SK-N-SH treated with all-trans-retinoic acid at 6 μM for 48 hours (cell line): ENCODE measurements at regions not wholly inside any gene's neighbourhood (a gene's known extent, or its start where the extent isn't known, plus 50 kb on each side); places are given as distances from the start of the nearest gene placed in this dataset.
A peak's percentile ranks its signal among the peaks of the same experiment; 100 is the strongest.

ENCODE experiments used
- ATAC-seq: fragments of 200-7000 bp; cut with Tn5 transposase; 3 replicates; pipeline ENCODE4 v1.9.1; 2020; ENCODE audit warnings: mild to moderate bottlenecking, moderate library complexity
- ARNTL ChIP-seq: fragments of 450-650 bp; formaldehyde crosslinking; IDR thresholded peaks from 2 replicates; pipeline ENCODE4 v1.5.0; 2020; ENCODE audit warnings: low read depth, mild to moderate bottlenecking, moderate library complexity, borderline replicate concordance
- BACH2 ChIP-seq: fragments of 250-450 bp; sonication (Bioruptor Pico); IDR thresholded peaks from 2 replicates; pipeline ENCODE4 v1.9.0; 2021; ENCODE audit warnings: mild to moderate bottlenecking, borderline replicate concordance
- CREB5 ChIP-seq: fragments of 250-450 bp; sonication (Bioruptor Pico); IDR thresholded peaks from 2 replicates; pipeline ENCODE4 v1.5.1; 2020; ENCODE audit warnings: low read depth, mild to moderate bottlenecking, moderate library complexity
- CSDC2 ChIP-seq: fragments of 250-450 bp; sonication (Bioruptor Pico); IDR thresholded peaks from 2 replicates; pipeline ENCODE4 v1.5.0; 2020; ENCODE audit warnings: mild to moderate bottlenecking, moderate library complexity
- ESRRG ChIP-seq: fragments of 250-450 bp; sonication (Bioruptor Pico); IDR thresholded peaks from 2 replicates; pipeline ENCODE4 v1.6.1; 2021; ENCODE audit warnings: mild to moderate bottlenecking
- GLIS3 ChIP-seq: fragments of 250-450 bp; sonication (Bioruptor Pico); IDR thresholded peaks from 2 replicates; pipeline ENCODE4 v1.5.0; 2020; ENCODE audit warnings: mild to moderate bottlenecking, moderate library complexity
- ISL1 ChIP-seq: fragments of 250-450 bp; sonication (Bioruptor Pico); IDR thresholded peaks from 2 replicates; pipeline ENCODE4 v2.1.2; 2022; ENCODE audit warnings: mild to moderate bottlenecking, moderate library complexity
- OSR1 ChIP-seq: fragments of 250-450 bp; sonication (Bioruptor Pico); IDR thresholded peaks from 2 replicates; pipeline ENCODE4 v1.8.0; 2022; ENCODE audit warnings: moderate library complexity, mild to moderate bottlenecking, inconsistent platforms
- PPARA ChIP-seq: fragments of 250-450 bp; sonication (Bioruptor Pico); IDR thresholded peaks from 2 replicates; pipeline ENCODE4 v1.5.0; 2020; ENCODE audit warnings: mild to moderate bottlenecking, borderline replicate concordance
- RARB ChIP-seq: fragments of 250-450 bp; sonication (Bioruptor Pico); IDR thresholded peaks from 2 replicates; pipeline ENCODE4 v1.8.0; 2021; ENCODE audit warnings: mild to moderate bottlenecking, moderate library complexity
- SNAI2 ChIP-seq: fragments of 250-450 bp; sonication (Bioruptor Pico); IDR thresholded peaks from 2 replicates; pipeline ENCODE4 v1.5.0; 2020; ENCODE audit warnings: mild to moderate bottlenecking, moderate library complexity
- TCF4 ChIP-seq: fragments of 250-450 bp; sonication (Bioruptor Pico); IDR thresholded peaks from 2 replicates; pipeline ENCODE4 v1.8.0; 2021; ENCODE audit warnings: mild to moderate bottlenecking, moderate library complexity, borderline replicate concordance
- TOX ChIP-seq: fragments of 250-450 bp; sonication (Bioruptor Pico); IDR thresholded peaks from 2 replicates; pipeline ENCODE4 v1.8.0; 2021; ENCODE audit warnings: mild to moderate bottlenecking, moderate library complexity, borderline replicate concordance
- ZC3H10 ChIP-seq: fragments of 250-450 bp; sonication (Bioruptor Pico); IDR thresholded peaks from 2 replicates; pipeline ENCODE4 v1.5.1; 2021; ENCODE audit warnings: mild to moderate bottlenecking, moderate library complexity
- ZFP3 ChIP-seq: fragments of 250-450 bp; sonication (Bioruptor Pico); IDR thresholded peaks from 2 replicates; pipeline ENCODE4 v1.5.0; 2020; ENCODE audit warnings: mild to moderate bottlenecking, moderate library complexity
- ZFP30 ChIP-seq: fragments of 450-650 bp; formaldehyde crosslinking; IDR thresholded peaks from 2 replicates; pipeline ENCODE4 v1.5.0; 2022; ENCODE audit warnings: mild to moderate bottlenecking, moderate library complexity
- ZNF565 ChIP-seq: fragments of 450-650 bp; formaldehyde crosslinking; conservative IDR thresholded peaks from 2 replicates; pipeline ENCODE4 v1.5.0; 2020; ENCODE audit warnings: low read depth, mild to moderate bottlenecking, moderate library complexity
- ZNF70 ChIP-seq: fragments of 450-650 bp; formaldehyde crosslinking; IDR thresholded peaks from 2 replicates; pipeline ENCODE4 v1.5.0; 2020; ENCODE audit warnings: mild to moderate bottlenecking, moderate library complexity
- ZNF8 ChIP-seq: fragments of 450-650 bp; formaldehyde crosslinking; IDR thresholded peaks from 2 replicates; pipeline ENCODE4 v1.5.0; 2020; ENCODE audit warnings: mild to moderate bottlenecking, moderate library complexity
- TF ChIP-seq, protein P1 (sequence below): fragments of 250-450 bp; sonication (Bioruptor Pico); IDR thresholded peaks from 2 replicates; pipeline ENCODE4 v1.8.0; 2021; ENCODE audit warnings: low read depth, mild to moderate bottlenecking, moderate library complexity, borderline replicate concordance
- TF ChIP-seq, protein P2 (sequence below): fragments of 250-450 bp; sonication (Bioruptor Pico); IDR thresholded peaks from 2 replicates; pipeline ENCODE4 v1.5.1; 2021; ENCODE audit warnings: mild to moderate bottlenecking, moderate library complexity
- TF ChIP-seq, protein P3 (sequence below): fragments of 250-450 bp; sonication (Bioruptor Pico); IDR thresholded peaks from 2 replicates; pipeline ENCODE4 v1.8.0; 2020; ENCODE audit warnings: mild to moderate bottlenecking, moderate library complexity, borderline replicate concordance
- TF ChIP-seq, protein P4 (sequence below): fragments of 250-450 bp; sonication (Bioruptor Pico); IDR thresholded peaks from 2 replicates; pipeline ENCODE4 v1.5.0; 2020; ENCODE audit warnings: mild to moderate bottlenecking, moderate library complexity

- TF ChIP-seq BACH2 (CRISPR knock-in tag) (no peak), ZFP3 (CRISPR knock-in tag) (no peak), RARB (CRISPR knock-in tag) (no peak), ISL1 (CRISPR knock-in tag) (no peak), ZNF8 (no peak), SNAI2 (CRISPR knock-in tag) (no peak), ZC3H10 (CRISPR knock-in tag) (no peak), TCF4 (no peak), ZFP30 (CRISPR knock-in tag) (no peak)
- TF ChIP-seq, protein P1, sequence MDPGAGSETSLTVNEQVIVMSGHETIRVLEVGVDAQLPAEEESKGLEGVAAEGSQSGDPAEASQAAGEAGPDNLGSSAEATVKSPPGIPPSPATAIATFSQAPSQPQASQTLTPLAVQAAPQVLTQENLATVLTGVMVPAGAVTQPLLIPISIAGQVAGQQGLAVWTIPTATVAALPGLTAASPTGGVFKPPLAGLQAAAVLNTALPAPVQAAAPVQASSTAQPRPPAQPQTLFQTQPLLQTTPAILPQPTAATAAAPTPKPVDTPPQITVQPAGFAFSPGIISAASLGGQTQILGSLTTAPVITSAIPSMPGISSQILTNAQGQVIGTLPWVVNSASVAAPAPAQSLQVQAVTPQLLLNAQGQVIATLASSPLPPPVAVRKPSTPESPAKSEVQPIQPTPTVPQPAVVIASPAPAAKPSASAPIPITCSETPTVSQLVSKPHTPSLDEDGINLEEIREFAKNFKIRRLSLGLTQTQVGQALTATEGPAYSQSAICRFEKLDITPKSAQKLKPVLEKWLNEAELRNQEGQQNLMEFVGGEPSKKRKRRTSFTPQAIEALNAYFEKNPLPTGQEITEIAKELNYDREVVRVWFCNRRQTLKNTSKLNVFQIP (CRISPR knock-in tag) = no peak
- no peak for ATAC-seq
Observed at GRCh38 chr9:25205285-25205684, 473.0 kb downstream of the TUSC1 start.

- no peak for ATAC-seq
- no peak for TF ChIP-seq PPARA
- TF ChIP-seq TOX = no peak
- no peak for TF ChIP-seq RARB (CRISPR knock-in tag)
- TF ChIP-seq, protein P2, sequence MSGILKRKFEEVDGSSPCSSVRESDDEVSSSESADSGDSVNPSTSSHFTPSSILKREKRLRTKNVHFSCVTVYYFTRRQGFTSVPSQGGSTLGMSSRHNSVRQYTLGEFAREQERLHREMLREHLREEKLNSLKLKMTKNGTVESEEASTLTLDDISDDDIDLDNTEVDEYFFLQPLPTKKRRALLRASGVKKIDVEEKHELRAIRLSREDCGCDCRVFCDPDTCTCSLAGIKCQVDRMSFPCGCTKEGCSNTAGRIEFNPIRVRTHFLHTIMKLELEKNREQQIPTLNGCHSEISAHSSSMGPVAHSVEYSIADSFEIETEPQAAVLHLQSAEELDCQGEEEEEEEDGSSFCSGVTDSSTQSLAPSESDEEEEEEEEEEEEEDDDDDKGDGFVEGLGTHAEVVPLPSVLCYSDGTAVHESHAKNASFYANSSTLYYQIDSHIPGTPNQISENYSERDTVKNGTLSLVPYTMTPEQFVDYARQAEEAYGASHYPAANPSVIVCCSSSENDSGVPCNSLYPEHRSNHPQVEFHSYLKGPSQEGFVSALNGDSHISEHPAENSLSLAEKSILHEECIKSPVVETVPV (CRISPR knock-in tag) = no peak
- TF ChIP-seq SNAI2 (CRISPR knock-in tag) = no peak
- TF ChIP-seq OSR1 (CRISPR knock-in tag) = no peak
- TF ChIP-seq ZNF70 = no peak
- TF ChIP-seq CSDC2 (CRISPR knock-in tag) = no peak
- no peak for TF ChIP-seq GLIS3
- no peak for TF ChIP-seq ZFP3 (CRISPR knock-in tag)
- TF ChIP-seq, protein P3, sequence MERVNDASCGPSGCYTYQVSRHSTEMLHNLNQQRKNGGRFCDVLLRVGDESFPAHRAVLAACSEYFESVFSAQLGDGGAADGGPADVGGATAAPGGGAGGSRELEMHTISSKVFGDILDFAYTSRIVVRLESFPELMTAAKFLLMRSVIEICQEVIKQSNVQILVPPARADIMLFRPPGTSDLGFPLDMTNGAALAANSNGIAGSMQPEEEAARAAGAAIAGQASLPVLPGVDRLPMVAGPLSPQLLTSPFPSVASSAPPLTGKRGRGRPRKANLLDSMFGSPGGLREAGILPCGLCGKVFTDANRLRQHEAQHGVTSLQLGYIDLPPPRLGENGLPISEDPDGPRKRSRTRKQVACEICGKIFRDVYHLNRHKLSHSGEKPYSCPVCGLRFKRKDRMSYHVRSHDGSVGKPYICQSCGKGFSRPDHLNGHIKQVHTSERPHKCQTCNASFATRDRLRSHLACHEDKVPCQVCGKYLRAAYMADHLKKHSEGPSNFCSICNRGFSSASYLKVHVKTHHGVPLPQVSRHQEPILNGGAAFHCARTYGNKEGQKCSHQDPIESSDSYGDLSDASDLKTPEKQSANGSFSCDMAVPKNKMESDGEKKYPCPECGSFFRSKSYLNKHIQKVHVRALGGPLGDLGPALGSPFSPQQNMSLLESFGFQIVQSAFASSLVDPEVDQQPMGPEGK (CRISPR knock-in tag) = no peak
- no peak for TF ChIP-seq ZFP30 (CRISPR knock-in tag)
- no peak for TF ChIP-seq CREB5
- TF ChIP-seq ARNTL = no peak
- TF ChIP-seq, protein P4, sequence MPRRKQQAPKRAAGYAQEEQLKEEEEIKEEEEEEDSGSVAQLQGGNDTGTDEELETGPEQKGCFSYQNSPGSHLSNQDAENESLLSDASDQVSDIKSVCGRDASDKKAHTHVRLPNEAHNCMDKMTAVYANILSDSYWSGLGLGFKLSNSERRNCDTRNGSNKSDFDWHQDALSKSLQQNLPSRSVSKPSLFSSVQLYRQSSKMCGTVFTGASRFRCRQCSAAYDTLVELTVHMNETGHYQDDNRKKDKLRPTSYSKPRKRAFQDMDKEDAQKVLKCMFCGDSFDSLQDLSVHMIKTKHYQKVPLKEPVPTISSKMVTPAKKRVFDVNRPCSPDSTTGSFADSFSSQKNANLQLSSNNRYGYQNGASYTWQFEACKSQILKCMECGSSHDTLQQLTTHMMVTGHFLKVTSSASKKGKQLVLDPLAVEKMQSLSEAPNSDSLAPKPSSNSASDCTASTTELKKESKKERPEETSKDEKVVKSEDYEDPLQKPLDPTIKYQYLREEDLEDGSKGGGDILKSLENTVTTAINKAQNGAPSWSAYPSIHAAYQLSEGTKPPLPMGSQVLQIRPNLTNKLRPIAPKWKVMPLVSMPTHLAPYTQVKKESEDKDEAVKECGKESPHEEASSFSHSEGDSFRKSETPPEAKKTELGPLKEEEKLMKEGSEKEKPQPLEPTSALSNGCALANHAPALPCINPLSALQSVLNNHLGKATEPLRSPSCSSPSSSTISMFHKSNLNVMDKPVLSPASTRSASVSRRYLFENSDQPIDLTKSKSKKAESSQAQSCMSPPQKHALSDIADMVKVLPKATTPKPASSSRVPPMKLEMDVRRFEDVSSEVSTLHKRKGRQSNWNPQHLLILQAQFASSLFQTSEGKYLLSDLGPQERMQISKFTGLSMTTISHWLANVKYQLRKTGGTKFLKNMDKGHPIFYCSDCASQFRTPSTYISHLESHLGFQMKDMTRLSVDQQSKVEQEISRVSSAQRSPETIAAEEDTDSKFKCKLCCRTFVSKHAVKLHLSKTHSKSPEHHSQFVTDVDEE = no peak
Observed at GRCh38 chr9:25177858-25178257, 500.4 kb downstream of the TUSC1 start.

DNA sequence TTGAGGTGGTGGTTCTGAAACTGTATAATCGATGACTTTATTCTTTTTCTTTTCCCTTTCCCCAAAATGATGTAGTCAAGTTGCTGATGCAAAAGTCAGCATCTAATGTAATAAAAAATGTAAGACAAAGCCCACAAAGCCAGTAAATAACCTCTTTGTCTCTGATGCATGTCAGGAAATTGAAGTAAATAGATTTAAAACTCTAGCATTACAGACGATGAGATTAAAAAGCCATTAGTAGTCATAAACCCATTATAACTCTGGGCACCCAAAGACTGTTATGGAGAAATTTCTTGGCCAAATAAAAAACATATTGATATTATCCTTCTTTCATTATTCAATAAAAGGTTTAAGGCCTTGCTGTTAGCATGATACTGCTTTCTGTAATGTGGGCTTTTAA, 548.7 kb downstream of the TUSC1 start:
- no peak; the same call in 2 of the 3 replicates for ATAC-seq
- peak; percentile 89 for TF ChIP-seq TCF4
- TF ChIP-seq GLIS3 = peak; percentile 90
- TF ChIP-seq RARB (CRISPR knock-in tag) = no peak
- TF ChIP-seq ESRRG (CRISPR knock-in tag) = peak; percentile 68; the same call in 1 of the 2 replicates
- TF ChIP-seq ARNTL = no peak
- TF ChIP-seq CREB5 = peak; percentile 73
- TF ChIP-seq, protein P4 = peak; percentile 96
- peak; percentile 94 for TF ChIP-seq ISL1 (CRISPR knock-in tag)
- TF ChIP-seq, protein P2 (CRISPR knock-in tag) = peak; percentile 81
- TF ChIP-seq ZNF565 (CRISPR knock-in tag) = 0 out of 2 replicates have a peak, but pooled peaks have one; percentile 9
- TF ChIP-seq ZNF8 = peak; percentile 53; the same call in 1 of the 2 replicates
